ENCODE measurements at regions not wholly inside any gene's neighbourhood (a gene's known extent, or its start where the extent isn't known, plus 50 kb on each side); places are given as distances from the start of the nearest gene placed in this dataset.

DNA sequence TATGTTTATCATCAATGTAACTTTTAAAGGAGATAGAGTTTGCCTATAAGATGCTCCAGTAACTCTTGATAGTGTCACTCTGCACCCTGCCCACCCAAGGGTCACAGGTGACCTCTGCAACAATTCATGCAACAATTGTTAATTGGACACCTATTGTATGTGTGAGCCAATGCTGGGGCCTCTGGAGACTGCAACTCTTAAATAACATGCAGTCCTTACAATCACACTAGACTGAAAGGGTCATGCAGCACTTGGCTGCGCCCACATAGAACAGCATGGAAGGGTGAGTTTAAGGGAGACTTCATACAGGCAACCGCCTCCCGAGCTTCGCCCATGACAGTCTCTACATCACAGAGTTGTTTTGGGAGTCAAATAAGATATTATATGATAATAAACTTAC lies 137.1 kb upstream of the TWIST2 start (continued):
- TF ChIP-seq, protein P1, sequence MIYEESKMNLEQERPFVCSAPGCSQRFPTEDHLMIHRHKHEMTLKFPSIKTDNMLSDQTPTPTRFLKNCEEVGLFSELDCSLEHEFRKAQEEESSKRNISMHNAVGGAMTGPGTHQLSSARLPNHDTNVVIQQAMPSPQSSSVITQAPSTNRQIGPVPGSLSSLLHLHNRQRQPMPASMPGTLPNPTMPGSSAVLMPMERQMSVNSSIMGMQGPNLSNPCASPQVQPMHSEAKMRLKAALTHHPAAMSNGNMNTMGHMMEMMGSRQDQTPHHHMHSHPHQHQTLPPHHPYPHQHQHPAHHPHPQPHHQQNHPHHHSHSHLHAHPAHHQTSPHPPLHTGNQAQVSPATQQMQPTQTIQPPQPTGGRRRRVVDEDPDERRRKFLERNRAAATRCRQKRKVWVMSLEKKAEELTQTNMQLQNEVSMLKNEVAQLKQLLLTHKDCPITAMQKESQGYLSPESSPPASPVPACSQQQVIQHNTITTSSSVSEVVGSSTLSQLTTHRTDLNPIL (CRISPR knock-in tag; IDR thresholded peaks at IDR 0.05; ENCODE audit: low read depth): no peak

DNA sequence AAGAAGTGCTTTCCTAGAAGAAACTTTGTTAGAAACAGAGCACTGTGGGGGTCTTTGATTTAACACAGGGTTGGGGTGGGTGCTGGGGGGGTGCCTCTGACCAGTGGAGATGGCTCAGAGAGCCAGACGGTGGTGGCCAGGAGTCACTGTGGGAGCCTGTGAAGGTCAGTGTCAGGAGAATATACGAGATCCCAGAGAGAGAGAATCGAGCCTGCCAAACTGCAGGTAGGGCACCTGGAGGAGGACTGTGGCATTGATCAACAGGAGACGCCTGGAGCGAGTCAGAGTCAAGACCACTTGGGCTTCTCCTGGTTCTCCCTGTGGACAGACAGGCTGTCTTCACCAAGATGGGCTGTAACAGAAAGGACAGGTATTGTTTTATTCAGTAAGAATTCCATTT lies 136.5 kb upstream of the TWIST2 start:
- ATAC-seq: no peak
- TF ChIP-seq GLIS3 (CRISPR knock-in tag; IDR thresholded peaks at IDR 0.05) (no peak), ARNTL (CRISPR knock-in tag; IDR thresholded peaks at IDR 0.05; ENCODE audit: borderline replicate concordance, low read depth) (no peak), PPARA (CRISPR knock-in tag; IDR thresholded peaks at IDR 0.05; ENCODE audit: borderline replicate concordance) (no peak), OSR1 (CRISPR knock-in tag; IDR thresholded peaks at IDR 0.05) (no peak), ZNF8 (CRISPR knock-in tag; IDR thresholded peaks at IDR 0.05) (no peak), ZC3H10 (CRISPR knock-in tag; IDR thresholded peaks at IDR 0.05) (no peak), ZFP30 (CRISPR knock-in tag; IDR thresholded peaks at IDR 0.05) (no peak), ESRRG (CRISPR knock-in tag; IDR thresholded peaks at IDR 0.05) (no peak), TOX (CRISPR knock-in tag; IDR thresholded peaks at IDR 0.05; ENCODE audit: borderline replicate concordance) (no peak)
- TF ChIP-seq, protein P1 (CRISPR knock-in tag; IDR thresholded peaks at IDR 0.05; ENCODE audit: low read depth): no peak
- TF ChIP-seq, protein P2, sequence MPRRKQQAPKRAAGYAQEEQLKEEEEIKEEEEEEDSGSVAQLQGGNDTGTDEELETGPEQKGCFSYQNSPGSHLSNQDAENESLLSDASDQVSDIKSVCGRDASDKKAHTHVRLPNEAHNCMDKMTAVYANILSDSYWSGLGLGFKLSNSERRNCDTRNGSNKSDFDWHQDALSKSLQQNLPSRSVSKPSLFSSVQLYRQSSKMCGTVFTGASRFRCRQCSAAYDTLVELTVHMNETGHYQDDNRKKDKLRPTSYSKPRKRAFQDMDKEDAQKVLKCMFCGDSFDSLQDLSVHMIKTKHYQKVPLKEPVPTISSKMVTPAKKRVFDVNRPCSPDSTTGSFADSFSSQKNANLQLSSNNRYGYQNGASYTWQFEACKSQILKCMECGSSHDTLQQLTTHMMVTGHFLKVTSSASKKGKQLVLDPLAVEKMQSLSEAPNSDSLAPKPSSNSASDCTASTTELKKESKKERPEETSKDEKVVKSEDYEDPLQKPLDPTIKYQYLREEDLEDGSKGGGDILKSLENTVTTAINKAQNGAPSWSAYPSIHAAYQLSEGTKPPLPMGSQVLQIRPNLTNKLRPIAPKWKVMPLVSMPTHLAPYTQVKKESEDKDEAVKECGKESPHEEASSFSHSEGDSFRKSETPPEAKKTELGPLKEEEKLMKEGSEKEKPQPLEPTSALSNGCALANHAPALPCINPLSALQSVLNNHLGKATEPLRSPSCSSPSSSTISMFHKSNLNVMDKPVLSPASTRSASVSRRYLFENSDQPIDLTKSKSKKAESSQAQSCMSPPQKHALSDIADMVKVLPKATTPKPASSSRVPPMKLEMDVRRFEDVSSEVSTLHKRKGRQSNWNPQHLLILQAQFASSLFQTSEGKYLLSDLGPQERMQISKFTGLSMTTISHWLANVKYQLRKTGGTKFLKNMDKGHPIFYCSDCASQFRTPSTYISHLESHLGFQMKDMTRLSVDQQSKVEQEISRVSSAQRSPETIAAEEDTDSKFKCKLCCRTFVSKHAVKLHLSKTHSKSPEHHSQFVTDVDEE (CRISPR knock-in tag; IDR thresholded peaks at IDR 0.05): no peak

DNA sequence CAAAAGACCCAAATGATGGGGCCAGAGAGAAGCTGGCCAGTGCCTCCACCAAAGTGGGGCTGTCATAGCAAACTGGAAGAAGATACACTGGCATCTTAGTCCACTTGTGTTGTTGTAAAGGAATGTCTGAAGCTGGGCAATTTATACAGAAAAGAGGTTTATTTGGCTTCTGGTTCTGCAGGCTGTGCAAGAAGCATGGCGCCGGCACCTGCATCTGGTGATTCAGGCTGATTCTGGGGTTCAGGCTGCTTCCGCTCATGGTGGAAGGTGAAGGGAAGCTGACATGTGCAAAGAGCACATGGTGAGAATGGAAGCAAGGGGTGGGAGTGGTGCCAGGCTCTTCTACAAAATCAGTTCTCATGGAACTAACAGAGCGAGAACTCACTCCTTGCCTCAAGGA lies 135.9 kb upstream of the TWIST2 start:
- TF ChIP-seq, protein P3, sequence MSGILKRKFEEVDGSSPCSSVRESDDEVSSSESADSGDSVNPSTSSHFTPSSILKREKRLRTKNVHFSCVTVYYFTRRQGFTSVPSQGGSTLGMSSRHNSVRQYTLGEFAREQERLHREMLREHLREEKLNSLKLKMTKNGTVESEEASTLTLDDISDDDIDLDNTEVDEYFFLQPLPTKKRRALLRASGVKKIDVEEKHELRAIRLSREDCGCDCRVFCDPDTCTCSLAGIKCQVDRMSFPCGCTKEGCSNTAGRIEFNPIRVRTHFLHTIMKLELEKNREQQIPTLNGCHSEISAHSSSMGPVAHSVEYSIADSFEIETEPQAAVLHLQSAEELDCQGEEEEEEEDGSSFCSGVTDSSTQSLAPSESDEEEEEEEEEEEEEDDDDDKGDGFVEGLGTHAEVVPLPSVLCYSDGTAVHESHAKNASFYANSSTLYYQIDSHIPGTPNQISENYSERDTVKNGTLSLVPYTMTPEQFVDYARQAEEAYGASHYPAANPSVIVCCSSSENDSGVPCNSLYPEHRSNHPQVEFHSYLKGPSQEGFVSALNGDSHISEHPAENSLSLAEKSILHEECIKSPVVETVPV (CRISPR knock-in tag; IDR thresholded peaks at IDR 0.05): no peak
- TF ChIP-seq ZNF8 (CRISPR knock-in tag; IDR thresholded peaks at IDR 0.05) (no peak), TCF4 (CRISPR knock-in tag; IDR thresholded peaks at IDR 0.05; ENCODE audit: borderline replicate concordance) (no peak), ZNF70 (CRISPR knock-in tag; IDR thresholded peaks at IDR 0.05) (no peak), SNAI2 (CRISPR knock-in tag; IDR thresholded peaks at IDR 0.05) (no peak), GLIS3 (CRISPR knock-in tag; IDR thresholded peaks at IDR 0.05) (no peak), CSDC2 (CRISPR knock-in tag; IDR thresholded peaks at IDR 0.05) (no peak)
- TF ChIP-seq, protein P4, sequence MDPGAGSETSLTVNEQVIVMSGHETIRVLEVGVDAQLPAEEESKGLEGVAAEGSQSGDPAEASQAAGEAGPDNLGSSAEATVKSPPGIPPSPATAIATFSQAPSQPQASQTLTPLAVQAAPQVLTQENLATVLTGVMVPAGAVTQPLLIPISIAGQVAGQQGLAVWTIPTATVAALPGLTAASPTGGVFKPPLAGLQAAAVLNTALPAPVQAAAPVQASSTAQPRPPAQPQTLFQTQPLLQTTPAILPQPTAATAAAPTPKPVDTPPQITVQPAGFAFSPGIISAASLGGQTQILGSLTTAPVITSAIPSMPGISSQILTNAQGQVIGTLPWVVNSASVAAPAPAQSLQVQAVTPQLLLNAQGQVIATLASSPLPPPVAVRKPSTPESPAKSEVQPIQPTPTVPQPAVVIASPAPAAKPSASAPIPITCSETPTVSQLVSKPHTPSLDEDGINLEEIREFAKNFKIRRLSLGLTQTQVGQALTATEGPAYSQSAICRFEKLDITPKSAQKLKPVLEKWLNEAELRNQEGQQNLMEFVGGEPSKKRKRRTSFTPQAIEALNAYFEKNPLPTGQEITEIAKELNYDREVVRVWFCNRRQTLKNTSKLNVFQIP (CRISPR knock-in tag; IDR thresholded peaks at IDR 0.05; ENCODE audit: borderline replicate concordance, low read depth): no peak
- no peak for ATAC-seq

DNA sequence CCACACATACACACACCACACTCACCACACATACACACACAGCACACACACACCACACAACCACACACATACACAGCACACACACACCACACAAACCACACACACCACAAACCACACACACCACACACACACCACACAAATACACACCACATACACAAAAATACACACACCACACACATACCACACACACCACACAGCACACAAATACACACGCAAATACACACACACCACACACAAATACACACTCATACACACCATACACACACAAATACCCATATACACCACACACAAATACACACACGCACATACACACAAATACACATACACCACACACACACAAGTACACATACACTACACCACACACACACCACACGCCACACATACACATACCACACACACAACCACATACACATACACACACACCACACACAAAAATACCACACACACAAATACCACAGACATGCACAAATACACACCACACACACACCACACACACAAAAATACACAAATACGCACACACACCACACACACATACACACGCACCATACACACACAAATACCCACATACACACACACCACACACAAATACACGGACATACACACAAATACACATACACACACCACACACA lies 134.6 kb upstream of the TWIST2 start:
- ATAC-seq: no peak
- TF ChIP-seq ZNF70 (CRISPR knock-in tag; IDR thresholded peaks at IDR 0.05): no peak
- TF ChIP-seq ZC3H10 (CRISPR knock-in tag; IDR thresholded peaks at IDR 0.05): no peak
- TF ChIP-seq ZNF8 (CRISPR knock-in tag; IDR thresholded peaks at IDR 0.05): no peak
- TF ChIP-seq ZFP30 (CRISPR knock-in tag; IDR thresholded peaks at IDR 0.05): no peak
- TF ChIP-seq SNAI2 (CRISPR knock-in tag; IDR thresholded peaks at IDR 0.05): no peak
- no peak for TF ChIP-seq ESRRG (CRISPR knock-in tag; IDR thresholded peaks at IDR 0.05)
- TF ChIP-seq, protein P1 (CRISPR knock-in tag; IDR thresholded peaks at IDR 0.05; ENCODE audit: low read depth): no peak
- TF ChIP-seq TCF4 (CRISPR knock-in tag; IDR thresholded peaks at IDR 0.05; ENCODE audit: borderline replicate concordance): no peak
- TF ChIP-seq, protein P5, sequence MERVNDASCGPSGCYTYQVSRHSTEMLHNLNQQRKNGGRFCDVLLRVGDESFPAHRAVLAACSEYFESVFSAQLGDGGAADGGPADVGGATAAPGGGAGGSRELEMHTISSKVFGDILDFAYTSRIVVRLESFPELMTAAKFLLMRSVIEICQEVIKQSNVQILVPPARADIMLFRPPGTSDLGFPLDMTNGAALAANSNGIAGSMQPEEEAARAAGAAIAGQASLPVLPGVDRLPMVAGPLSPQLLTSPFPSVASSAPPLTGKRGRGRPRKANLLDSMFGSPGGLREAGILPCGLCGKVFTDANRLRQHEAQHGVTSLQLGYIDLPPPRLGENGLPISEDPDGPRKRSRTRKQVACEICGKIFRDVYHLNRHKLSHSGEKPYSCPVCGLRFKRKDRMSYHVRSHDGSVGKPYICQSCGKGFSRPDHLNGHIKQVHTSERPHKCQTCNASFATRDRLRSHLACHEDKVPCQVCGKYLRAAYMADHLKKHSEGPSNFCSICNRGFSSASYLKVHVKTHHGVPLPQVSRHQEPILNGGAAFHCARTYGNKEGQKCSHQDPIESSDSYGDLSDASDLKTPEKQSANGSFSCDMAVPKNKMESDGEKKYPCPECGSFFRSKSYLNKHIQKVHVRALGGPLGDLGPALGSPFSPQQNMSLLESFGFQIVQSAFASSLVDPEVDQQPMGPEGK (CRISPR knock-in tag; IDR thresholded peaks at IDR 0.05; ENCODE audit: borderline replicate concordance): no peak
